ENCODE measurements at regions not wholly inside any gene's neighbourhood (a gene's known extent, or its start where the extent isn't known, plus 50 kb on each side); places are given as distances from the start of the nearest gene placed in this dataset.

- Histone ChIP-seq H3K27ac (ENCODE audit: low read depth in 2 of 2, low read length in 1 of 2) (no peak overlapping the region), H3K9me3 (no peaks in the 10 kb centered on the region), H4K20me1 (ENCODE audit: insufficient read depth) (no peaks in the 10 kb centered on the region), H3K79me2 (ENCODE audit: insufficient read depth) (no peaks in the 10 kb centered on the region), H3K4me1 (ENCODE audit: control insufficient read depth in 1 of 2, insufficient read depth in 2 of 2, low read depth in 1 of 2, low read length in 1 of 2) (peaks cover 0 to under 1% of the 10 kb centered on the region in 2 experiments; a peak in 3 of 4 replicates), H2AFZ (ENCODE audit: low read depth) (no peak overlapping the region), H3K36me3 (replicated peaks in 1 of 2; ENCODE audit: control insufficient read depth in 1 of 2, insufficient read depth in 2 of 2, low read length in 1 of 2) (no peaks in the 10 kb centered on the region), H3K27me3 (ENCODE audit: insufficient read depth) (no peaks in the 10 kb centered on the region), H3K9ac (no peak overlapping the region), H3F3A (replicated peaks; ENCODE audit: insufficient read depth) (no peaks in the 10 kb centered on the region), H3K9me2 (no peaks in the 10 kb centered on the region), H3K4me3 (ENCODE audit: low read depth in 2 of 2, low read length in 1 of 2) (no peak overlapping the region), H3K4me2 (no peak overlapping the region)
- WGBS (ENCODE audit: low lambda C conversion rate) = 76% methylated on average over 2 of the region's 2 CpGs
- no peak for DNase-seq
- no peak for TF ChIP-seq IRF3 (IDR thresholded peaks at IDR 0.05; ENCODE audit: low read depth, low read length)
- TF ChIP-seq RAD21 (IDR thresholded peaks at IDR 0.05; ENCODE audit: low read length) = no peak
- no peak for TF ChIP-seq FOXJ3 (CRISPR knock-in tag; IDR thresholded peaks at IDR 0.05)
- TF ChIP-seq RCOR1 (IDR thresholded peaks at IDR 0.05; ENCODE audit: low read length) = no peak
- no peak for TF ChIP-seq NRF1 (IDR thresholded peaks at IDR 0.05; ENCODE audit: low read depth, low read length)
- no peak for TF ChIP-seq PBX3 (IDR thresholded peaks at IDR 0.05)
- TF ChIP-seq SMC3 (IDR thresholded peaks at IDR 0.05; ENCODE audit: low read depth, low read length) = no peak
- no peak for TF ChIP-seq SIN3A (IDR thresholded peaks at IDR 0.05; ENCODE audit: borderline replicate concordance, low read depth, low read length)
- TF ChIP-seq CTCF (IDR thresholded peaks at IDR 0.05) = no peak
- TF ChIP-seq NFIC (IDR thresholded peaks at IDR 0.05; ENCODE audit: borderline replicate concordance) = no peak
- no peak for TF ChIP-seq MXI1 (IDR thresholded peaks at IDR 0.05; ENCODE audit: low read depth, low read length)
- no peak for TF ChIP-seq TEAD4 (IDR thresholded peaks at IDR 0.05; ENCODE audit: borderline replicate concordance, insufficient read depth)
- no peak for TF ChIP-seq USF2 (IDR thresholded peaks at IDR 0.05; ENCODE audit: borderline replicate concordance, low read depth, low read length)
- TF ChIP-seq ZBTB33 (IDR thresholded peaks at IDR 0.05; ENCODE audit: borderline replicate concordance, low read depth) = no peak
- ChIA-PET CTCF (interaction anchor here (0.7 to 18.6 kb wide), 6 partner anchors 8 to 915 kb away, joined by 3 to 344 read pairs (median 3); no protein-coding TSS in a partner anchor), POLR2A (no interaction called here)
Observed at GRCh38 chr7:94284104-94284503, 110.6 kb upstream of the COL1A2 start.

All from SK-N-SH (cell line).